ENCODE measurements at regions not wholly inside any gene's neighbourhood (a gene's known extent, or its start where the extent isn't known, plus 50 kb on each side); places are given as distances from the start of the nearest gene placed in this dataset.

DNA sequence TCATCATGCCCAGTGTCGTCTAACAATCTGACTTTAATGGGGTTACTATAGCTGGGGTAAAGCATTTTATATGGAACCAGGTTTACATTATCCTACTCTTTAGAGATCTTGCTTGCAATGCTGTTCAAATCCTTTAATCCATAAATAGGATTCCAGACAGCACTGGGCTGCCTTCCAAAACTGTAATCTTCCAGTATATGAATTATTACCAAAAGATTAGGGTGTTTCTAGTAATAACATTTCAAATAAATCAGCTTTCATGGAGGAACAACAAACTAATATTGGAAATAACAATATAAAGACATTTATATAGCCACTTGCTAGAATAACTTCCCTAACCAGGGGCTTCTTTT lies 88.6 kb upstream of the PLXNA2 start:
- no peak for DNase-seq (ENCODE audit: low spot score)
- Mint-ChIP-seq H3K27ac (no peak overlapping the region), H3K27me3 (ENCODE audit: insufficient read depth, low read depth, poor library complexity) (peaks cover 3% of the 10 kb centered on the region), H3K4me3 (no peak overlapping the region), H3K9me3 (no peaks in the 10 kb centered on the region), H3K36me3 (ENCODE audit: low read depth) (no peaks in the 10 kb centered on the region), H3K4me1 (peaks cover 5% of the 10 kb centered on the region; the same call in 1 of the 3 replicates)
- Histone ChIP-seq H3K4me3 (no peak overlapping the region), H2AFZ (no peak overlapping the region), H3F3A (replicated peaks; ENCODE audit: low read depth) (no peaks in the 10 kb centered on the region), H3K79me2 (replicated peaks; ENCODE audit: insufficient read depth) (no peaks in the 10 kb centered on the region), H3K4me1 (ENCODE audit: insufficient read depth) (no peaks in the 10 kb centered on the region), H3K9me2 (ENCODE audit: insufficient read depth) (no peaks in the 10 kb centered on the region), H3K4me2 (no peak overlapping the region), H3K27ac (ENCODE audit: low read depth) (no peak overlapping the region), H3K36me3 (ENCODE audit: insufficient read depth) (no peaks in the 10 kb centered on the region), H4K20me1 (replicated peaks; ENCODE audit: insufficient read depth) (no peaks in the 10 kb centered on the region), H3K27me3 (ENCODE audit: insufficient read depth) (no peaks in the 10 kb centered on the region)
- no peak for TF ChIP-seq EZH2 (IDR thresholded peaks at IDR 0.05; ENCODE audit: low read depth, unreplicated experiment)
- no peak for TF ChIP-seq NANOG (IDR thresholded peaks at IDR 0.05; ENCODE audit: borderline replicate concordance)
- TF ChIP-seq, protein P1, sequence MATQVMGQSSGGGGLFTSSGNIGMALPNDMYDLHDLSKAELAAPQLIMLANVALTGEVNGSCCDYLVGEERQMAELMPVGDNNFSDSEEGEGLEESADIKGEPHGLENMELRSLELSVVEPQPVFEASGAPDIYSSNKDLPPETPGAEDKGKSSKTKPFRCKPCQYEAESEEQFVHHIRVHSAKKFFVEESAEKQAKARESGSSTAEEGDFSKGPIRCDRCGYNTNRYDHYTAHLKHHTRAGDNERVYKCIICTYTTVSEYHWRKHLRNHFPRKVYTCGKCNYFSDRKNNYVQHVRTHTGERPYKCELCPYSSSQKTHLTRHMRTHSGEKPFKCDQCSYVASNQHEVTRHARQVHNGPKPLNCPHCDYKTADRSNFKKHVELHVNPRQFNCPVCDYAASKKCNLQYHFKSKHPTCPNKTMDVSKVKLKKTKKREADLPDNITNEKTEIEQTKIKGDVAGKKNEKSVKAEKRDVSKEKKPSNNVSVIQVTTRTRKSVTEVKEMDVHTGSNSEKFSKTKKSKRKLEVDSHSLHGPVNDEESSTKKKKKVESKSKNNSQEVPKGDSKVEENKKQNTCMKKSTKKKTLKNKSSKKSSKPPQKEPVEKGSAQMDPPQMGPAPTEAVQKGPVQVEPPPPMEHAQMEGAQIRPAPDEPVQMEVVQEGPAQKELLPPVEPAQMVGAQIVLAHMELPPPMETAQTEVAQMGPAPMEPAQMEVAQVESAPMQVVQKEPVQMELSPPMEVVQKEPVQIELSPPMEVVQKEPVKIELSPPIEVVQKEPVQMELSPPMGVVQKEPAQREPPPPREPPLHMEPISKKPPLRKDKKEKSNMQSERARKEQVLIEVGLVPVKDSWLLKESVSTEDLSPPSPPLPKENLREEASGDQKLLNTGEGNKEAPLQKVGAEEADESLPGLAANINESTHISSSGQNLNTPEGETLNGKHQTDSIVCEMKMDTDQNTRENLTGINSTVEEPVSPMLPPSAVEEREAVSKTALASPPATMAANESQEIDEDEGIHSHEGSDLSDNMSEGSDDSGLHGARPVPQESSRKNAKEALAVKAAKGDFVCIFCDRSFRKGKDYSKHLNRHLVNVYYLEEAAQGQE (IDR thresholded peaks at IDR 0.05; ENCODE audit: unreplicated experiment), result no peak
- TF ChIP-seq JUNB (IDR thresholded peaks at IDR 0.05; ENCODE audit: unreplicated experiment), result no peak
- TF ChIP-seq ZNF114 (CRISPR knock-in tag; IDR thresholded peaks at IDR 0.05), result no peak
- no peak for TF ChIP-seq ZNF462 (CRISPR knock-in tag; IDR thresholded peaks at IDR 0.05)
- no peak for TF ChIP-seq ETS1 (IDR thresholded peaks at IDR 0.05)
- TF ChIP-seq STAT1 (IDR thresholded peaks at IDR 0.05; ENCODE audit: unreplicated experiment), result no peak
- TF ChIP-seq POLR2AphosphoS5 (IDR thresholded peaks at IDR 0.05; ENCODE audit: low read depth), result no peak
- TF ChIP-seq EZH2phosphoT487 (IDR thresholded peaks at IDR 0.05; ENCODE audit: unreplicated experiment), result no peak
- TF ChIP-seq ZNF331 (CRISPR knock-in tag; IDR thresholded peaks at IDR 0.05; ENCODE audit: low read depth), result no peak
- no peak for TF ChIP-seq CREB1 (CRISPR knock-in tag; IDR thresholded peaks at IDR 0.05; ENCODE audit: low read depth)
- no peak for TF ChIP-seq CTCF (conservative IDR thresholded peaks at IDR 0.05; ENCODE audit: low read depth in 2 of 2)
- ATAC-seq, result no peak

Measured in GM23338 (cell line).